ENCODE measurements at regions not wholly inside any gene's neighbourhood (a gene's known extent, or its start where the extent isn't known, plus 50 kb on each side); places are given as distances from the start of the nearest gene placed in this dataset.

DNA sequence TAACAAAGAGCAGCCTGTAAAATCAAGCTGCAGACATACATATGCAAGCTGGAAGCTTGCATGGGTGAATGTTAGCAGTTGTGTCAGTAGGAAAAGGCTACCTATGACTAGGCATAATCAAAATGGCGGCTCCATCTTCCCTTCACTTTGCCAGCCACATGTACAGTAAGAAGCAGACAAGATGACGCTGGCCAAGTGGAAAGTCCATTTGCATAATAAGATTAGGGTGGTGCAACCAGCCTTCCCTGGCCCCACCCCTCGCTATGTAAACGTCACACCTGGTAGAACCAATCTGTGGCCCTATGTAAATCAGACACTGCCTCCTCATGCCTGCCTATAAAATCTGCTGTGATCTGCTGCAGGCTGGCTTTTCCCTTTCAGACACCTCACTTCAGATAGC lies 171.9 kb upstream of the USP25 start:
- no peak for DNase-seq

DNA sequence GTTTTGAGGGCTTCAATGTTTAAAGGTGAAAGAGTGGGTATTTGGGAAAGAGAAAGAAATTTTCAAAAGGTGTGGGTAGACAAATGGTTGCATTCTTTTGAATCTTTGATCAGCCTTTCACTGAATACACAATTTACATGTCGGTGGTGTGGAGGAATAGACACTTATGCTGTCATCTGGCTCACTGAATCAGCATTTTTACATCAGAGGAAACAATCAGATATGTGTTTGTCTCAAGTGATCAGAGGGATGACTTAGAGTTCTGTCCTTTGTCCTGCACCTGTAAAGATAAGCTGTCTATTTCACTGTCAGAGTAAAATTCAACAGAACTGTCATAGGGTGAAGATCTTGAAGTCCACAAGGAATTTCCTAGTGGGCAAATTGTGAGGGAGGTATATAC lies 170.9 kb upstream of the USP25 start:
- no peak for DNase-seq

DNA sequence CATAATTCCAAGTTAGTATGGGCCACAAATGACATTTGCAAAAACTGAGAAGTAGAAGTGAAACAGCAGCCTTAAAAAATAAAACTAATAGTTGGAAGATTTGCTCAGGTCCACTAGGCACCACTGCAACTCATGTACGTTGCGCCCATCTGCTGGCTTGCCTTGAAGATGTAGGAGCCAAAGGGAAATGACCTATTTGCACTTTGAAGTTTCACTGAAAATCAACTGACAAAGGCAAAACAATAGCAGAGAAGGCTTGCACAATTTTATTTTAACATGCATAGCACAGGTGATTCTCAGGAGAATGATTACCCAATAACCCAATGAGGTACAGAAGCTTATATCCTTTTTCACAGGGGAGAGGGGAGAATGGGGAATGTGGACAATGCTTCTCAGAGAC lies 170.1 kb upstream of the USP25 start:
- no peak for DNase-seq

- no peak for DNase-seq
Measured at GRCh38 chr21:15560383-15561056, 169.3 kb upstream of the USP25 start.

GRCh38 chr21:15562748-15563147 lies 167.0 kb upstream of the USP25 start:
- no peak for DNase-seq

DNA sequence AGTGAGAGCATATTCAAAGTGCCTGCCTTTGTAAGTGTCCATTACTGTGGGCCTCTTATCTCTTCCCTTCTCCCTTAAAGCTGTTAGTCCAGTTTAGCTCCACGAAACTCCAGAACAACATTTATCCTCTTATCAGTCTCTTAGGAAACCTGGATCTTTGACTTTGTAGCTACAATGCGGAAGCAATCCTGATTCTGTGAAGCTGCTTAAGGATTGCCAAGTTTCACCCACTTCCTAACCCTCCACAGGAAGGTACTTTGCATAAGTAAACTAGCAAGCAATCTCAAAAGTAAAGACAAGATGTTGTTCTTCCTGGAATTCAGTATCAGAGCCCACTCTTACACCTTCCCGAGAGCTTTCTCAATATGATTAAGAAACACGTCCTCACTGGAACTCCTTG lies 164.9 kb upstream of the USP25 start:
- DNase-seq: no peak

DNA sequence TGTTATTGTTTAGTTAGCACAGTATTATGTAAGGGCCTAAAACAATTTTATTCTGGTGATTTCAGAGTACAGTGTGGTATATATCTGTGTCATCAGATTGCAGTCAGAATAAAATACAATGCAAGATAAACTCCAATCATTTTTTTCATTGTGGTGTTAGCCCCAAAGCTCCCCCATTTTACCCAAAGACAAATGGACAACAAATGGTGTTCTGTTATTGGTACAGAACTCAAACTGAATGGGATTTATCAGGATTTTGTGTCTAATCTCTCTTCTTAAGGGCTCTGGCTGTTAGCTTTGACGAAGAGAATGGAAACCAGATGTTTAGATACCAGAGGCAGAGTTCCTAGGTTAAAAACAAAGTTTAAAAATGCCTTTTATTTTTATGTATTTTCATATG lies 163.1 kb upstream of the USP25 start:
- DNase-seq: no peak

GRCh38 chr21:15567191-15567590 lies 162.6 kb upstream of the USP25 start:
- DNase-seq: no peak

GRCh38 chr21:15568516-15568915 lies 161.3 kb upstream of the USP25 start:
- no peak for DNase-seq

DNA sequence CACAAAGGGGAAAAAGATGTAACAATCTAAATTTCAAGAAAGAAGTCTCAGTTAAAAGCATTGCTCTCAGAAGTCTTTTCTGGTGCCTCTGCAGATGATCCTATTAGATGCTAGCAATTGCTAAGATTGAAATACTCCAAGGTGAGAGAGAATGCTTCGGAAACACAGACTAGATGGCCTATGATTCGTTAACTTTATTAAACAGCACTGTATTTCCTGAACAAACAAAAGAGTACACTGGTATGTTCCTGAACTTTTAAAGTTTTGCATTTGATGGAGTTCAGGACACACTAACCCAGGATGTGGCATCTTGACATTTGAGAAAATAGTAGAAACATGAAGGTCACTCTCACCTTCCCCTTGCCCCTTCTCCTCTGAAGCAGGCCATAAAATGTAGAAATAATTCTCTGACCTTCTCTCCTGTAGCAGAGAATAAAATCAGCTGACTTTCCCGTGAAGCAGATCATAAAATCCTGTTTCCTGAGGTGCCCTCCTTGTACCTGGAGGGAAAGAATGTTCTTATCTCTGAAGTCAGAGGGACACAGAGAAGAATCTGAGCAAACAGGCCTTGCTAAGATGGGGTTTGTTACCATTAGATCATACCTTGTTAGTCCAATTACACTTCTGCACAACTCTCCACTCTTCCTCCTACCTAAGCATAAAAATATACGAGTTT lies 142.9 kb upstream of the USP25 start:
- no peak for DNase-seq

DNA sequence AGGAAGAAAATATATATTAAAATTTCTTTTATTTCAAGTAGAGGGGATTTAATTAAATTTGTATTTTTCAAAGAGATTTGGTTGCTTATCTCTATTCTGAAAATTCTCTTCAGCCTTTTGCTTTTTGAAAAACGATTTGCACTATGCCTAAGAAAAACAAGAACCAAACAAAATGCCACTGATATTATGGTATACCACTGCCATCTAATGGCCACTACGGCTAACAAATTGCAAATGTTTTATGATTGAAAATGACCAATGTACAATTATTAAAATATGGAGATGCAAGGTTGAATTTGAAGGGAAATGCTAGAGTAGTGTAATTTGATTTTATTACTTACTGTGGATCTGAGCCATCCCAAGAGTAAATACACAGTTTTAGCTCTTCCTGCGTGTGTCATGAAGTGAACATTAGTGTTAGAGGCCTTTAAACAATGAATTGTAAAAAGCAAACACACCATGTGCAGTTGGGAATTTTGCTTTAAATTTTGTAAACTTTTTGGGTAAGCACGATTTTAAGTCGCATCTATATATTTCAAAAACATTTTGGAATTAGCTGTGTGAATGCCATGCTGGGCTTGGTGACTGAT lies 137.4 kb upstream of the USP25 start:
- DNase-seq: peak; percentile 36

DNA sequence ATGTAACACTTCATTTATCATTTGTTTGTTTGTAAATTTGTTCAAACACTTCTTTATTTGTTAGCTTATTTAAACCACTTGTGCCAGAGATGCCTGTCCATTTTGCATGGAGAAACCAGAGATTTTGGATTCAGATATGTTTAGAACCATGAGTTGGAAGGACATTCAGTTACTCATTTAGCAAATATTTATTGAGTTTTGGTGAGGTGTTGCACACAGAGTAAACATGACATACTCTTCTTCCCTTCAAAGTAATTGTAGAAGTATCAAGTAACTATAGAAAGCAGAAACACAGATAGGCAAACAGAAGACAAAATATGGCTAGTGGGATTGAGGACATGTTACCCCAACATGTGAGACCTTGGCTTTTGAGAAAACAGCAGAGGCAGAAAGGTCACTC lies 136.8 kb upstream of the USP25 start:
- DNase-seq: no peak

- no peak for DNase-seq
Measured at GRCh38 chr21:15601390-15601789, 128.4 kb upstream of the USP25 start.

DNA sequence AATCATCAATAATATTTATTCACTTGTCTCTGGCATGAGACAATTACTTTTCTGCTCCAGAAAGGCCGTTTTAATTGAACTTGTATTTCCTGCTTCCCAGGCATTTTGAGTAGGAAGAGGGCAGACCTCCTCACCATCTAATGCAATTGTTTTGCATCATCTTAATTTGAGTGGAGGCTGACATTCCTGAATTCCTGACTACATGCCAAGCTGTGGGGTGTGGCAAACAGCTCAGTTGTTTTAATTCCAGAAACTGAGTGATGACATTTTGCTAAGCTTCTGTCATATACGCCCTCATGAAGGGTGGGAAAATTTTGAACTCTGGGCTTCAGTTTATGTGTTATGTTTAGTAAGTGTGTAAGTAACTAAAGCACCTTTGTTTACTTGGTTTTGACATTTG lies 125.4 kb upstream of the USP25 start:
- DNase-seq: peak; percentile 74

GRCh38 chr21:15614766-15615165 lies 115.0 kb upstream of the USP25 start:
- DNase-seq: no peak

- peak; percentile 37 for DNase-seq
Measured at GRCh38 chr21:15616864-15617574, 112.8 kb upstream of the USP25 start.

DNA sequence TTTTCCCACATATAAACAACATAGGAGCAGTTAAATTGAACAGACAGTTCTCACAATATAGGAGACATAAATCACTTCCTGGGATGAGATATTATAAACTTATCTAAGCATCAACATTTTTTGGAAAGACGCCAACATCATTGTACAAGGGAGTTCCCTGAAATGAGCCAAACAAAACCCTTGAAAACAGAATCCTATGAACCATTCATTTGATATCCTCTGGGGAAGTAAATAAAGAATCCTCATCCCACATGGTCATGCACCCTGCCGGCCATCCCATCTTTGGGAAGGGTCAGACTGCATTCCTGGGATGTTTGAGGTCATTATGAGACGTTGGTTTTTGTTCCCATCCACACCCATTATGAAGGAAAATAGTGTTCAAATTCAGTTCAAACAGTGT lies 111.8 kb upstream of the USP25 start:
- DNase-seq: peak; percentile 66

- DNase-seq: no peak
Measured at GRCh38 chr21:15620892-15621291, 108.9 kb upstream of the USP25 start.

DNA sequence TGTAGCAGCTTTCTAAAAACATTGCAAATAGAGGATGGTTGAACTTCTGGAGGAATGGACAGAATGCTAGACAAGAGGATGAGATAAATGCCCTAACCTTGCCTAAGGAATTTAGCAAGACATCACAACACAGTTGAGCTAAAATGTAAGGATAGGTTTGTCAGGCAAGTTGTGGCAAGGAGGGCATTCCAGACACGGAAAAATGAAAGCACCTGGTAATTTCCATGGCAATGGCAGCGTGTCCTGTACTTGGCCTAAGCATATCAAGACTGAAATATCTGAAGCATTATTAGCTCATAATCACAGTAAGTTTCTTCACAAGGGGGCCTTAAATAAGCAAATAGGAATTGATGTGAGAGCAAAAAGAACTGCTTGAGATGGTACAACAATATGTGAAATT lies 105.1 kb upstream of the USP25 start:
- DNase-seq: no peak

GRCh38 chr21:15625363-15625762 lies 104.4 kb upstream of the USP25 start:
- DNase-seq: no peak

DNA sequence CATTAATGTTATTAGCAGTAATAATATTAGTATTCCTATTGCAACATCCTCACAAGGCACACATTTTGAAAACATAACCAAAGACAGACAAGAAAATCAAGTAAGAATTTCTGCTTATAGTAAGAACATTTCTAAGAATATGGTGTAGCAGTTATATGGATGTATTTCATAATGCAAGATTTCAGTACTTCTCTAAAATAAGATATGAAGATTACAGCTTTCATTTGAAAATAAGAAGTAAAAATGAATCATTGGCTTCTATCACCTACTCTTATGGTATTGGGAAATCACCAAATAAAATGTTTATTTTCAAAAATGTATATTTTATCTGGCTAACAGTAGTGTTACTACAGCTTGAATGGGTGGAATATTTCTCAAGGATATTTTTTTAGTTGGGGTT lies 103.8 kb upstream of the USP25 start:
- no peak for DNase-seq

- DNase-seq: no peak
Measured at GRCh38 chr21:15627011-15627410, 102.8 kb upstream of the USP25 start.

- DNase-seq: no peak
Measured at GRCh38 chr21:15627823-15628222, 102.0 kb upstream of the USP25 start.

DNA sequence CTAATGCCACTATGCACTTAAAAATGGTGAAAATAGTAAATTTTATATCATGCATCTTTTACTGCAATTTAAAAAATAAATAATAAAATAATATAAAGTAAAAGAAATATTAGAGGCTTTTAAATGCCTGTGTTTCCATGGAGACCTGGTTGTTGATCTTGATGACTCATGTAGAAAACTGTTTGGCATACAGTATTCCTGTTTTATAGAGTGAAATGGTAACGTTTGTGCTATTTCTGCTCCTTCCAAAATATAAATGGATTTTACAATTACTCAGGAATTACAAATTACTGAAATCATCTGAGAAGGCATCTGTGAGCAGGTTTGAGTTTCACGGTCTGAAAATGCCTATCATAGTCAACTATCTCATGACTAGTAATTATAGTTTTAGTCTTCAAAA lies 98.4 kb upstream of the USP25 start:
- DNase-seq: peak; percentile 57
